ENCODE measurements at regions not wholly inside any gene's neighbourhood (a gene's known extent, or its start where the extent isn't known, plus 50 kb on each side); places are given as distances from the start of the nearest gene placed in this dataset.
"Not testable (repeated sequence)": the region's sequence is repeated elsewhere in the genome, so short reads cannot be mapped to it uniquely, and the experiment has no call there.

DNA sequence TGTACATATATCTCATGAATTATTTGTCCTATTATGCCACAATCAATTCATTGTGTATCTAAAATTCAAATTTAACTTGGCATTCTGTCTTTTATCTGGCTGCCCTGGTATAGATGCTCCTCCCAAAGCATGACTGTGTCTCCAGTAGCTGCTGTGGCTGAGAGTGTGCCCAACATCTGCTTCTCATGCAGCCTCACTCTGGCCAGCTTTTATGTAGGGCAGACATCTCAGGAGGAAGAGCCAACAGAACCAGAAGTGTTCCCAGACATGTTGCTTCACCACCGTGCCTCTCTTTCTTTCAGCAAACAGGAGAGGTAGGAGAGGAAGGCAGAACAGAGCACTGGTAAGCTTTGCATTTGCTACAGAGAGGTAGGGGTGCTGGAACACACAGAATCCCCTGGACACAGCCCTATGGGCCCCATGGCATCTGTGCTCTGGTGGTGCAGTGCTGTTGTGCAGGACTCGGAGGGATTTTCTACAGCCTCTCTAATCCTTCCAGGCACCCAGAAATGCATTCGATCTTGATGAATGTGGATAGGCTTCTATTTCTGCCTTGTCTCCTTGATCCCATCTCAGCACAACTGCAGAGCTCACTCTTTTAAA, 637.1 kb downstream of the UTRN start:
- no peak overlapping the region for H3K27ac ChIP-seq (ENCODE audit: low read depth, low read length)

GRCh38 chr6:144922771-144923490, 637.8 kb downstream of the UTRN start:
- not testable (repeated sequence) for H2AFZ ChIP-seq (ENCODE audit: low read length, unreplicated experiment)

More for the DNA sequence above, 637.1 kb downstream of the UTRN start:
- no peaks in the 10 kb centered on the region for H3K79me2 ChIP-seq (ENCODE audit: control insufficient read depth, insufficient read depth, low read length, unreplicated experiment)
- no peak overlapping the region for H3K4me3 ChIP-seq (ENCODE audit: low read depth, low read length)
- no peak overlapping the region for H2AFZ ChIP-seq (ENCODE audit: low read length, unreplicated experiment)
- no peaks in the 10 kb centered on the region for H3K27me3 ChIP-seq (ENCODE audit: insufficient read depth, low read length)
- no peaks in the 10 kb centered on the region for H3K36me3 ChIP-seq (ENCODE audit: insufficient read depth, low read length)
- no peaks in the 10 kb centered on the region for H3K4me1 ChIP-seq (ENCODE audit: control insufficient read depth, insufficient read depth, low read length, unreplicated experiment)

GRCh38 chr6:144923491-144923787, 638.3 kb downstream of the UTRN start:
- H3K27me3 ChIP-seq (ENCODE audit: insufficient read depth, low read length); H3K27ac ChIP-seq (ENCODE audit: low read depth, low read length); H3K79me2 ChIP-seq (ENCODE audit: control insufficient read depth, insufficient read depth, low read length, unreplicated experiment); H3K4me1 ChIP-seq (ENCODE audit: control insufficient read depth, insufficient read depth, low read length, unreplicated experiment); H2AFZ ChIP-seq (ENCODE audit: low read length, unreplicated experiment); H3K4me3 ChIP-seq (ENCODE audit: low read depth, low read length); H3K36me3 ChIP-seq (ENCODE audit: insufficient read depth, low read length): not testable (repeated sequence)

More at GRCh38 chr6:144922771-144923490, 637.8 kb downstream of the UTRN start:
- not testable (repeated sequence) for H3K27me3 ChIP-seq (ENCODE audit: insufficient read depth, low read length); H3K79me2 ChIP-seq (ENCODE audit: control insufficient read depth, insufficient read depth, low read length, unreplicated experiment); H3K4me3 ChIP-seq (ENCODE audit: low read depth, low read length); H3K4me1 ChIP-seq (ENCODE audit: control insufficient read depth, insufficient read depth, low read length, unreplicated experiment); H3K27ac ChIP-seq (ENCODE audit: low read depth, low read length); H3K36me3 ChIP-seq (ENCODE audit: insufficient read depth, low read length)

- Histone ChIP-seq H3K27ac (ENCODE audit: low read depth, low read length) (no peak overlapping the region), H2AFZ (ENCODE audit: low read length, unreplicated experiment) (no peak overlapping the region), H3K27me3 (ENCODE audit: insufficient read depth, low read length) (no peaks in the 10 kb centered on the region), H3K79me2 (ENCODE audit: control insufficient read depth, insufficient read depth, low read length, unreplicated experiment) (no peaks in the 10 kb centered on the region), H3K4me1 (ENCODE audit: control insufficient read depth, insufficient read depth, low read length, unreplicated experiment) (no peaks in the 10 kb centered on the region), H3K4me3 (ENCODE audit: low read depth, low read length) (no peak overlapping the region), H3K36me3 (ENCODE audit: insufficient read depth, low read length) (no peaks in the 10 kb centered on the region)
Measured at GRCh38 chr6:144928847-144929246, 643.7 kb downstream of the UTRN start.

- Histone ChIP-seq H3K79me2 (ENCODE audit: control insufficient read depth, insufficient read depth, low read length, unreplicated experiment) (no peaks in the 10 kb centered on the region), H3K27me3 (ENCODE audit: insufficient read depth, low read length) (no peaks in the 10 kb centered on the region), H3K4me3 (ENCODE audit: low read depth, low read length) (no peak overlapping the region), H3K4me1 (ENCODE audit: control insufficient read depth, insufficient read depth, low read length, unreplicated experiment) (no peaks in the 10 kb centered on the region), H2AFZ (ENCODE audit: low read length, unreplicated experiment) (no peak overlapping the region), H3K27ac (ENCODE audit: low read depth, low read length) (no peak overlapping the region), H3K36me3 (ENCODE audit: insufficient read depth, low read length) (no peaks in the 10 kb centered on the region)
Measured at GRCh38 chr6:144929262-144929661, 644.1 kb downstream of the UTRN start.

DNA sequence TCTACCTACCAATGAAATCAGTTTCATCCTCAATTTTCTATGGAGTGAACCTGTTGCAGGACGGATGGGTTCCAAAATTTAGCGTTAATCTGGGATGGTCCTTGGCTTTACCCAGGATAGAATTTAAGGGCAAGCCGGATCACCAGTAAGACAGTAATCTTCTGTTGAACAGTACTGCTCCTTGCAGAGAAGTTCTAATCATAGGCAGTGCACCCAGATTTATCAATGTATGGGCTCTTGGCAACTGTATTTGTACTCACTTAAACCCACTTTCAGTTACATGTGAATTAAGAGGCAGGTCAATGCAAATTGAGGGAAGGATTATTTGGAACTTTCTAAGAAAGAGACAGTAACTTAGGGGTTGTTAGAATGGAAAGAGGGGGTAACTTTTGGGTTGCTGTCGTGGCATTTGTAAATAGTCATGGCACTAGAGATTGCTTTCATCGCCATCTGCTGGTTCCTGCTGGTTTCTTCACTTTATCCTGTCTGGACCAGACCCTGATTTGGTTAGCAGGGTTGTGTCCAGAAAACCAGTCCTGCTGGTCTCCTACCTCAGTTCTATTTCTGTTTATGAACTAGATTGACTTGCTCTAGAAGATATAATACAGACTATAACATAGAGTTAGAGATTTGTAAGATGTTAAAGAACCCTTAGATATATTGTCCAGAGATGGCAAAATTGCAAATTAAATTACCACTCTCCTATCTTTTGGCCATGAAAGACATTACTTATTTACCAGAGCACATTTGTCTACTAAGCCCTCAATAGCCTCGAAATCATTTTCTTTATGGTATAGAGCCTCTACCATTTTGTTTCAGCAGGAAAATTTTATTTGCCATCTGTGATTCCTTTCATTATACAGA, 646.3 kb downstream of the UTRN start:
- Histone ChIP-seq H3K27ac (ENCODE audit: low read depth, low read length) (no peak overlapping the region), H3K79me2 (ENCODE audit: control insufficient read depth, insufficient read depth, low read length, unreplicated experiment) (no peaks in the 10 kb centered on the region), H3K4me1 (ENCODE audit: control insufficient read depth, insufficient read depth, low read length, unreplicated experiment) (no peaks in the 10 kb centered on the region), H3K36me3 (ENCODE audit: insufficient read depth, low read length) (no peaks in the 10 kb centered on the region), H2AFZ (ENCODE audit: low read length, unreplicated experiment) (peak overlapping the region; percentile 76), H3K27me3 (ENCODE audit: insufficient read depth, low read length) (no peaks in the 10 kb centered on the region), H3K4me3 (ENCODE audit: low read depth, low read length) (no peak overlapping the region)

- Histone ChIP-seq H3K4me3 (ENCODE audit: low read depth, low read length) (no peak overlapping the region), H3K27ac (ENCODE audit: low read depth, low read length) (no peak overlapping the region), H3K36me3 (ENCODE audit: insufficient read depth, low read length) (no peaks in the 10 kb centered on the region), H3K79me2 (ENCODE audit: control insufficient read depth, insufficient read depth, low read length, unreplicated experiment) (no peaks in the 10 kb centered on the region), H3K4me1 (ENCODE audit: control insufficient read depth, insufficient read depth, low read length, unreplicated experiment) (no peaks in the 10 kb centered on the region), H3K27me3 (ENCODE audit: insufficient read depth, low read length) (no peaks in the 10 kb centered on the region), H2AFZ (ENCODE audit: low read length, unreplicated experiment) (no peak overlapping the region)
Measured at GRCh38 chr6:144932621-144933020, 647.5 kb downstream of the UTRN start.

DNA sequence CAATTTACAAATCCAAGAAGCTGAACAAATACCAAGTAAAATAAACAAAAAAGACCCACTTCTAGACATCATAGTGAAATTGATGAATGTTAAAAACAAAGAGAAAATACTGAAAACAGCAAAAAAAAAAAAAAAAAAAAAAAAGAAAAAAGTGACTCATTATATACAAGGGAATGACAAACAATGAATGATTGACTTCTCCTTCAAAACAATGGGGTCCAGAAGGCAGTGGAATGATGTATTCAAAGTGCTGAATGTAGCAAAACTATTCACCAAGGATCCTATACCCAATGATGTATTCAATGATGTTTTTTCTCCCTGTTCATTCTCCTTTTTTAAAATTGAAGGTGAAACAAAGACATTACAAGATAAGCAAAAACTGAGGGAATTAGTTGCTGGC, 650.0 kb downstream of the UTRN start:
- Histone ChIP-seq H3K36me3 (ENCODE audit: insufficient read depth, low read length) (no peaks in the 10 kb centered on the region), H3K4me1 (ENCODE audit: control insufficient read depth, insufficient read depth, low read length, unreplicated experiment) (no peaks in the 10 kb centered on the region), H3K27me3 (ENCODE audit: insufficient read depth, low read length) (no peaks in the 10 kb centered on the region), H3K79me2 (ENCODE audit: control insufficient read depth, insufficient read depth, low read length, unreplicated experiment) (no peaks in the 10 kb centered on the region), H3K4me3 (ENCODE audit: low read depth, low read length) (no peak overlapping the region), H3K27ac (ENCODE audit: low read depth, low read length) (no peak overlapping the region), H2AFZ (ENCODE audit: low read length, unreplicated experiment) (no peak overlapping the region)

DNA sequence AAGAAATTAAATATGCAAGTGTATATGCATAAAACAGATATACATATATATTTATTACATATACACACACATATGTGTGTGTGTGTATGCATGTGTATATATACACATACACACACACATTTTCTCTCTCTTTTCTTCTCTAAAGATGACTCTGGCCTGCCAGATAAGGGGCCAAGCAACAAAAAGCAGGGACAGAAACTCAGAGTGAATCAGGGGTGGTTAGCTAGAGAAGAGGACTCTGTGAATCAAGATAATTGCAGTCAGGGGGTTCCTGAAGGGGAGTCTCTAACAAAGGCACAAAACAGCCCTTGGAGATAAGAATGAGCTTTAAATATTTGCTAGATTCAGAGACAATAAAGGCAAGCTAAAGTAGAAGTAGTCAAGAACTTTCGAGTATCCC, 650.5 kb downstream of the UTRN start:
- Histone ChIP-seq H3K36me3 (ENCODE audit: insufficient read depth, low read length) (no peaks in the 10 kb centered on the region), H3K27me3 (ENCODE audit: insufficient read depth, low read length) (no peaks in the 10 kb centered on the region), H2AFZ (ENCODE audit: low read length, unreplicated experiment) (no peak overlapping the region), H3K27ac (ENCODE audit: low read depth, low read length) (no peak overlapping the region), H3K79me2 (ENCODE audit: control insufficient read depth, insufficient read depth, low read length, unreplicated experiment) (no peaks in the 10 kb centered on the region), H3K4me1 (ENCODE audit: control insufficient read depth, insufficient read depth, low read length, unreplicated experiment) (no peaks in the 10 kb centered on the region), H3K4me3 (ENCODE audit: low read depth, low read length) (no peak overlapping the region)

- H2AFZ ChIP-seq (ENCODE audit: low read length, unreplicated experiment) = no peak overlapping the region
- H3K79me2 ChIP-seq (ENCODE audit: control insufficient read depth, insufficient read depth, low read length, unreplicated experiment) = no peaks in the 10 kb centered on the region
- no peaks in the 10 kb centered on the region for H3K36me3 ChIP-seq (ENCODE audit: insufficient read depth, low read length)
- H3K4me1 ChIP-seq (ENCODE audit: control insufficient read depth, insufficient read depth, low read length, unreplicated experiment) = no peaks in the 10 kb centered on the region
- H3K27me3 ChIP-seq (ENCODE audit: insufficient read depth, low read length) = no peaks in the 10 kb centered on the region
- H3K4me3 ChIP-seq (ENCODE audit: low read depth, low read length) = no peak overlapping the region
- no peak overlapping the region for H3K27ac ChIP-seq (ENCODE audit: low read depth, low read length)
Measured at GRCh38 chr6:144936764-144937163, 651.6 kb downstream of the UTRN start.

- Histone ChIP-seq H3K79me2 (ENCODE audit: control insufficient read depth, insufficient read depth, low read length, unreplicated experiment) (no peaks in the 10 kb centered on the region), H3K4me3 (ENCODE audit: low read depth, low read length) (no peak overlapping the region), H3K36me3 (ENCODE audit: insufficient read depth, low read length) (no peaks in the 10 kb centered on the region), H3K4me1 (ENCODE audit: control insufficient read depth, insufficient read depth, low read length, unreplicated experiment) (no peaks in the 10 kb centered on the region), H2AFZ (ENCODE audit: low read length, unreplicated experiment) (no peak overlapping the region), H3K27ac (ENCODE audit: low read depth, low read length) (no peak overlapping the region), H3K27me3 (ENCODE audit: insufficient read depth, low read length) (no peaks in the 10 kb centered on the region)
Measured at GRCh38 chr6:144939921-144940320, 654.8 kb downstream of the UTRN start.

All from ACC112 (cell line).